Activated naive CD4-positive, alpha-beta T cell treated with Interleukin-2 at 50 U/mL for 16 hours (primary cell): ENCODE measurements at regions not wholly inside any gene's neighbourhood (a gene's known extent, or its start where the extent isn't known, plus 50 kb on each side); places are given as distances from the start of the nearest gene placed in this dataset.

Experiments
- DNase-seq: peaks from one replicate; pipeline ENCODE4 v3.0.0-alpha.2; 2020

- no peak for DNase-seq
Measured at GRCh38 chr1:93815366-93816110, 63.5 kb downstream of the DNTTIP2 start.

GRCh38 chr1:93814795-93815340, 64.1 kb downstream of the DNTTIP2 start:
- DNase-seq = no peak

GRCh38 chr1:93814059-93814794, 64.8 kb downstream of the DNTTIP2 start:
- DNase-seq = peak; percentile 36

- no peak for DNase-seq
Measured at GRCh38 chr1:93813076-93813475, 65.9 kb downstream of the DNTTIP2 start.

GRCh38 chr1:93811326-93812065, 67.5 kb downstream of the DNTTIP2 start:
- DNase-seq = no peak

- no peak for DNase-seq
Measured at GRCh38 chr1:93810316-93810715, 68.7 kb downstream of the DNTTIP2 start.

- no peak for DNase-seq
Measured at GRCh38 chr1:93808871-93809270, 70.1 kb downstream of the DNTTIP2 start.

GRCh38 chr1:93807311-93807930, 71.6 kb downstream of the DNTTIP2 start:
- no peak for DNase-seq

- no peak for DNase-seq
Measured at GRCh38 chr1:93805027-93805610, 73.9 kb downstream of the DNTTIP2 start.

- DNase-seq = no peak
Measured at GRCh38 chr1:93804412-93804811, 74.6 kb downstream of the DNTTIP2 start.

GRCh38 chr1:93801471-93801870, 77.5 kb downstream of the DNTTIP2 start:
- DNase-seq = no peak

- no peak for DNase-seq
Measured at GRCh38 chr1:93800856-93801255, 78.2 kb downstream of the DNTTIP2 start.

- no peak for DNase-seq
Measured at GRCh38 chr1:93798291-93798690, 80.7 kb downstream of the DNTTIP2 start.

GRCh38 chr1:93784538-93784937, 94.5 kb downstream of the DNTTIP2 start:
- DNase-seq = no peak

- DNase-seq = no peak
Measured at GRCh38 chr1:93783876-93784275, 95.1 kb downstream of the DNTTIP2 start.

- no peak for DNase-seq
Measured at GRCh38 chr1:93779540-93780165, 98.0 kb upstream of the BCAR3 start.

GRCh38 chr1:93778457-93778856, 96.8 kb upstream of the BCAR3 start:
- DNase-seq = no peak

- no peak for DNase-seq
Measured at GRCh38 chr1:93777255-93777654, 95.6 kb upstream of the BCAR3 start.

- no peak for DNase-seq
Measured at GRCh38 chr1:93776728-93777127, 95.1 kb upstream of the BCAR3 start.

GRCh38 chr1:93775224-93775623, 93.6 kb upstream of the BCAR3 start:
- DNase-seq = no peak

GRCh38 chr1:93774707-93775106, 93.1 kb upstream of the BCAR3 start:
- DNase-seq = no peak
